ENCODE measurements at regions not wholly inside any gene's neighbourhood (a gene's known extent, or its start where the extent isn't known, plus 50 kb on each side); places are given as distances from the start of the nearest gene placed in this dataset.

DNA sequence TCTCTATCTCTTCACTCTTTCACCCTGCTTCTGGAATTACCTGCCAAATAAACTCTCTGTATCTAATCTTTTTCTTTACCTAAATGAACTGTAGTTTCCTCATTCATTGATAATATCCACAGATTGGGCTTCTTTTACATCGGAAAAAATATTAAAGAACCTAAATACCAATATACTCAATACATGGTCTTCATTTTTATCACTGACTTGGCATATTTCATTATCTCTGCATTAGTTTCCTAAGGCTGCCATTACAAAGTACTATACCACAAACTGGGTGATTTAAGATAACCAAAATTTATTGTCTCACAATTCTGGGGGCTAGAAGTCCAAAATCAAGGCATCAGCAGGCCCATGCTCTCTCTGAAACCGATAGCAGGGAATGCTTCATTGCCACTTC, 411.9 kb upstream of the SPTLC3 start:
- TF ChIP-seq POLR2A (IDR thresholded peaks at IDR 0.05) = no peak
- TF ChIP-seq, protein P1, sequence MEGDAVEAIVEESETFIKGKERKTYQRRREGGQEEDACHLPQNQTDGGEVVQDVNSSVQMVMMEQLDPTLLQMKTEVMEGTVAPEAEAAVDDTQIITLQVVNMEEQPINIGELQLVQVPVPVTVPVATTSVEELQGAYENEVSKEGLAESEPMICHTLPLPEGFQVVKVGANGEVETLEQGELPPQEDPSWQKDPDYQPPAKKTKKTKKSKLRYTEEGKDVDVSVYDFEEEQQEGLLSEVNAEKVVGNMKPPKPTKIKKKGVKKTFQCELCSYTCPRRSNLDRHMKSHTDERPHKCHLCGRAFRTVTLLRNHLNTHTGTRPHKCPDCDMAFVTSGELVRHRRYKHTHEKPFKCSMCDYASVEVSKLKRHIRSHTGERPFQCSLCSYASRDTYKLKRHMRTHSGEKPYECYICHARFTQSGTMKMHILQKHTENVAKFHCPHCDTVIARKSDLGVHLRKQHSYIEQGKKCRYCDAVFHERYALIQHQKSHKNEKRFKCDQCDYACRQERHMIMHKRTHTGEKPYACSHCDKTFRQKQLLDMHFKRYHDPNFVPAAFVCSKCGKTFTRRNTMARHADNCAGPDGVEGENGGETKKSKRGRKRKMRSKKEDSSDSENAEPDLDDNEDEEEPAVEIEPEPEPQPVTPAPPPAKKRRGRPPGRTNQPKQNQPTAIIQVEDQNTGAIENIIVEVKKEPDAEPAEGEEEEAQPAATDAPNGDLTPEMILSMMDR (IDR thresholded peaks at IDR 0.05) = no peak
- TF ChIP-seq POLR2AphosphoS5 (IDR thresholded peaks at IDR 0.05) = no peak
- TF ChIP-seq EP300 (IDR thresholded peaks at IDR 0.05) = no peak

All from upper lobe of left lung (tissue), 4 donors.